Glutamatergic neuron (in vitro differentiated cells): ENCODE measurements at regions not wholly inside any gene's neighbourhood (a gene's known extent, or its start where the extent isn't known, plus 50 kb on each side); places are given as distances from the start of the nearest gene placed in this dataset.
A peak's percentile ranks its signal among the peaks of the same experiment; 100 is the strongest.

Experiments
- DNase-seq: peaks from one replicate; pipeline ENCODE4 v3.0.0; 2022
- H3K27ac Mint-ChIP-seq: one replicate; pipeline ENCODE4 v1.8.0; 2020; ENCODE audit warnings: mild to moderate bottlenecking, mixed read lengths, inconsistent platforms; ENCODE audit not compliant: unreplicated experiment
- H3K27me3 Mint-ChIP-seq: one replicate; pipeline ENCODE4 v1.8.0; 2020; ENCODE audit warnings: mild to moderate bottlenecking, moderate library complexity, mixed read lengths, inconsistent platforms; ENCODE audit not compliant: unreplicated experiment
- H3K36me3 Mint-ChIP-seq: one replicate; pipeline ENCODE4 v1.8.0; 2020; ENCODE audit warnings: mild to moderate bottlenecking, mixed read lengths, inconsistent platforms; ENCODE audit not compliant: unreplicated experiment
- H3K4me1 Mint-ChIP-seq: one replicate; pipeline ENCODE4 v1.8.0; 2020; ENCODE audit warnings: mild to moderate bottlenecking, low read depth, mixed read lengths, inconsistent platforms; ENCODE audit not compliant: unreplicated experiment
- H3K4me3 Mint-ChIP-seq: one replicate; pipeline ENCODE4 v1.8.0; 2020; ENCODE audit warnings: mild to moderate bottlenecking, mixed read lengths, inconsistent platforms; ENCODE audit not compliant: unreplicated experiment
- H3K9me3 Mint-ChIP-seq: one replicate; pipeline ENCODE4 v1.8.0; 2020; ENCODE audit warnings: mild to moderate bottlenecking, moderate library complexity, mixed read lengths, inconsistent platforms; ENCODE audit not compliant: unreplicated experiment
- TF ChIP-seq, protein P1 (sequence below): fragments of 200-600 bp; sonication (generic); IDR thresholded peaks from one replicate; pipeline ENCODE4 v1.5.0; 2021; ENCODE audit not compliant: partially characterized antibody, unreplicated experiment

DNA sequence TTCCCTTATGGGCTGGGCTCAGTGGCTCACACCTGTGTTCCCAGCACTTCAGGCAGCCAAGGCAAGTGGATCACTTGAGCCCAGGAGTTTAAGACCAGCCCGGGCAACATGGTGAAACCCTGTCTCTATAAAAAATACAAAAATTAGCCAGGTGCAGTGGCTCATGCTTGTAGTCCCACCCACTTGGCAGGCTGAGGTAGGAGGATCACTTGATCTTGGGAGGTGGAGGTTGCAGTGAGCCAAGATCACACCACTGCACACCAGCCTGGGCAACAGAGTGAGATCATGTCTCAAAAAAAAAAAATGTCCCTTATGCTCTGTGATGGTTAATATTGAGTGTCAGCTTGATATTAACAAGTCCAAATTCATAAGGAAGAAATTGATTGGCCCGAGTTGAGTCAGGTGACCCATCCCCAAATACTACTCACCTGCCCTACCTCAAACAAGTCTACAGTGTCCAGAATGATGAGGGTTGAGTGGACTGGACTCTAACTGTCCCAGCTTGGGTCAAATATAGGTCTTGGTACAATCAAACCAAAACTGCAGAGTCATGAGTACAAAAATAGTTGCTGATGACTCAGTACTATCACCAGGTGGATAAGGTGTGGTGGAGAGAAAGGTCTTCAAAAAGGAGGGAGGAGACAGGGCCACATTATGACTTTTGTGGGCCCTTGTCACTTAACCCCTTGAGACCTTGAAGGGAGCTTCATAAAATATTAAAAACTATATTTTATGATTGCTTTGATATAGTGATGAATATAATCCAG is 161.0 kb downstream of the ZNF326 start:
- Mint-ChIP-seq H3K4me3 (no peak overlapping the region), H3K4me1 (no peaks in the 10 kb centered on the region), H3K27ac (no peak overlapping the region), H3K9me3 (no peaks in the 10 kb centered on the region), H3K27me3 (no peaks in the 10 kb centered on the region), H3K36me3 (no peaks in the 10 kb centered on the region)
- TF ChIP-seq, protein P1, sequence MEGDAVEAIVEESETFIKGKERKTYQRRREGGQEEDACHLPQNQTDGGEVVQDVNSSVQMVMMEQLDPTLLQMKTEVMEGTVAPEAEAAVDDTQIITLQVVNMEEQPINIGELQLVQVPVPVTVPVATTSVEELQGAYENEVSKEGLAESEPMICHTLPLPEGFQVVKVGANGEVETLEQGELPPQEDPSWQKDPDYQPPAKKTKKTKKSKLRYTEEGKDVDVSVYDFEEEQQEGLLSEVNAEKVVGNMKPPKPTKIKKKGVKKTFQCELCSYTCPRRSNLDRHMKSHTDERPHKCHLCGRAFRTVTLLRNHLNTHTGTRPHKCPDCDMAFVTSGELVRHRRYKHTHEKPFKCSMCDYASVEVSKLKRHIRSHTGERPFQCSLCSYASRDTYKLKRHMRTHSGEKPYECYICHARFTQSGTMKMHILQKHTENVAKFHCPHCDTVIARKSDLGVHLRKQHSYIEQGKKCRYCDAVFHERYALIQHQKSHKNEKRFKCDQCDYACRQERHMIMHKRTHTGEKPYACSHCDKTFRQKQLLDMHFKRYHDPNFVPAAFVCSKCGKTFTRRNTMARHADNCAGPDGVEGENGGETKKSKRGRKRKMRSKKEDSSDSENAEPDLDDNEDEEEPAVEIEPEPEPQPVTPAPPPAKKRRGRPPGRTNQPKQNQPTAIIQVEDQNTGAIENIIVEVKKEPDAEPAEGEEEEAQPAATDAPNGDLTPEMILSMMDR = no peak
- no peak for DNase-seq

DNA sequence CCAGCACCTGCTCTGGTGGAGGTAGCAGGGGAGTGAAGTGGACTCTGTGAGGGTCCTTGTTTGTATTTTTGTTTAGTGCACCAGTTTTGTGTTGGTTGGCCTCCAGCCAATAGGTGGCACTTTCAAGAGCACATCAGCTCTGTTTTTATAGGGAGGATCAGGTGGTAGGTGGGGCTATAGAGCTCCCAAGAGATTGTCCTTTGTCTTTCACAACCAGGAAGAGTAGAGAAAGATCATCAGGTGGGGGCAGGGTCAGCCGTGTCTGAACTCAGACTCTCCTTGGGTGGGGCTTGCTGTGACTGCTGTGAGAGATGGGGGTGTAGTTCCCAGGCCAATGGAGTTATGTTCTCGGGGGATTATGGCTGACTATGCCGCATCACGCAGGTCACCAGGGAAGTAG is 159.8 kb downstream of the ZNF326 start:
- Mint-ChIP-seq H3K27me3 (no peaks in the 10 kb centered on the region), H3K36me3 (no peaks in the 10 kb centered on the region), H3K4me1 (no peaks in the 10 kb centered on the region), H3K9me3 (no peaks in the 10 kb centered on the region), H3K4me3 (no peak overlapping the region), H3K27ac (no peak overlapping the region)
- TF ChIP-seq, protein P1 = no peak
- no peak for DNase-seq

DNA sequence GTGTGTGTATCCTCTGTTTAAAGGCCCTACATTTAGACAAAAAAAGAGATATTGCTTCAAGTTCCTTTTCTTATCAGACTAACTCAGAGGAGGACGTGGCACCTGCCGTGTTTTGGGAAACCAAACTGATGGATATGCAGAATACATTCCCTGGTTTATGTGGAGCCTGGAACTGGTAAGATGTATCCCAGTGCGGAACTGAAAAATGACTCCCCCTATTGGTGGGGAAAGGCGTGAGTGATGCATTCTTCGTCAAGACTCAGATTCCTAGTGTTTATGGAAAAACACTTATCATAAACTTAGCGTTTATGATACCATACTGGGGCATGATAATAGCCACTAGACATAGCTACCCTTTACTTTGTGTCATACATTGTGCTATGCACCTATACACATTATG is 154.2 kb downstream of the ZNF326 start:
- H3K4me1 Mint-ChIP-seq = no peaks in the 10 kb centered on the region
- H3K4me3 Mint-ChIP-seq = no peak overlapping the region
- TF ChIP-seq, protein P1 = peak; percentile 14
- no peak for DNase-seq
- no peak overlapping the region for H3K27ac Mint-ChIP-seq
- no peaks in the 10 kb centered on the region for H3K27me3 Mint-ChIP-seq
- no peaks in the 10 kb centered on the region for H3K36me3 Mint-ChIP-seq
- no peaks in the 10 kb centered on the region for H3K9me3 Mint-ChIP-seq

DNA sequence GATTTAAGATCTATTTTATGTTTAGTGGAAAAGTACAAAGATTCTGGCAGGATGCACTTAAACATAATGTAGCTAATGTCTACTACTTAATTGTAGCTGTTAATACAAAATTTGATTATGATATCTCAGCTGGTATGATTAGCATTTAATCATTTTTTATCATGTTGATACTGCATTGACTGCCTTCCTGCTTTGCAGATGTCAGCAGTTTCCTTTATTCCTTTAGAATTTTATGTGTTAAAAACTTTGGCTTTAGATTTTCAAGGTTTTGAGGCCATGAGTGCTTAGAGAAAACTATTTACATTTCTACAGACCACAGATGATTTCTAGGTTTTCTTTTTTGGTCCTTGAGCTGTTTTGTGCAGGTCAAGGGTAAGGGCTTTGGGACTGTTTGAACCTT is 152.2 kb downstream of the ZNF326 start:
- Mint-ChIP-seq H3K36me3 (no peaks in the 10 kb centered on the region), H3K9me3 (no peaks in the 10 kb centered on the region)
- TF ChIP-seq, protein P1 = no peak

DNA sequence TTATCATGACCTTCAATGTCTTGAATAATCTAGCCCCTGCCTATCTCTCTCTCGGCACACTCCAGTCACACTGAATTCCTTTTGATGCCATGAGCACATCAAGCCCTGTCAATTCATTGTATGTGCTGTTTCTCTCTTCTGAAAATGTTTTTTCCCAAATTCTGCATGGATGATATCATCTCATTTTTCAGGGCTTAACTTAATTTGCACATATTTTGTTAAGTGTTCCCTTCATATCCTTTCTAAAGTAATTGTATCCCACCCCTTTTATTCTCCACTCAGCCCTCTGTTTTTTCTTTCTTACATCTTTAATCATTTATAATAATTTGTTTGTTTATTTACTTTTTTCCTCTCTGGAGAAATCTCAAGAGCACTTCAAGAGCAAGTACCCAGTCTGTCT is 149.9 kb downstream of the ZNF326 start:
- H3K36me3 Mint-ChIP-seq = peaks cover 10% of the 10 kb centered on the region
- no peak overlapping the region for H3K4me3 Mint-ChIP-seq
- no peaks in the 10 kb centered on the region for H3K27me3 Mint-ChIP-seq
- no peaks in the 10 kb centered on the region for H3K4me1 Mint-ChIP-seq
- H3K9me3 Mint-ChIP-seq = peaks cover 5% of the 10 kb centered on the region
- TF ChIP-seq, protein P1 = no peak
- DNase-seq = no peak
- no peak overlapping the region for H3K27ac Mint-ChIP-seq

More for the DNA sequence above, 152.2 kb downstream of the ZNF326 start:
- no peaks in the 10 kb centered on the region for H3K27me3 Mint-ChIP-seq
- H3K4me3 Mint-ChIP-seq = no peak overlapping the region
- DNase-seq = no peak
- no peak overlapping the region for H3K27ac Mint-ChIP-seq
- no peaks in the 10 kb centered on the region for H3K4me1 Mint-ChIP-seq
